ENCODE measurements at regions not wholly inside any gene's neighbourhood (a gene's known extent, or its start where the extent isn't known, plus 50 kb on each side); places are given as distances from the start of the nearest gene placed in this dataset.
"Not testable (repeated sequence)": the region's sequence is repeated elsewhere in the genome, so short reads cannot be mapped to it uniquely, and the experiment has no call there.

GRCh38 chr7:114153700-114154099 is 234.9 kb upstream of the PPP1R3A start:
- H3K4me3 ChIP-seq (replicated peaks in 1 of 2; ENCODE audit: low read depth in 2 of 2, low read length in 2 of 2): no peak overlapping the region
- TF ChIP-seq, protein P1, sequence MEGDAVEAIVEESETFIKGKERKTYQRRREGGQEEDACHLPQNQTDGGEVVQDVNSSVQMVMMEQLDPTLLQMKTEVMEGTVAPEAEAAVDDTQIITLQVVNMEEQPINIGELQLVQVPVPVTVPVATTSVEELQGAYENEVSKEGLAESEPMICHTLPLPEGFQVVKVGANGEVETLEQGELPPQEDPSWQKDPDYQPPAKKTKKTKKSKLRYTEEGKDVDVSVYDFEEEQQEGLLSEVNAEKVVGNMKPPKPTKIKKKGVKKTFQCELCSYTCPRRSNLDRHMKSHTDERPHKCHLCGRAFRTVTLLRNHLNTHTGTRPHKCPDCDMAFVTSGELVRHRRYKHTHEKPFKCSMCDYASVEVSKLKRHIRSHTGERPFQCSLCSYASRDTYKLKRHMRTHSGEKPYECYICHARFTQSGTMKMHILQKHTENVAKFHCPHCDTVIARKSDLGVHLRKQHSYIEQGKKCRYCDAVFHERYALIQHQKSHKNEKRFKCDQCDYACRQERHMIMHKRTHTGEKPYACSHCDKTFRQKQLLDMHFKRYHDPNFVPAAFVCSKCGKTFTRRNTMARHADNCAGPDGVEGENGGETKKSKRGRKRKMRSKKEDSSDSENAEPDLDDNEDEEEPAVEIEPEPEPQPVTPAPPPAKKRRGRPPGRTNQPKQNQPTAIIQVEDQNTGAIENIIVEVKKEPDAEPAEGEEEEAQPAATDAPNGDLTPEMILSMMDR (IDR thresholded peaks at IDR 0.05; ENCODE audit: low read depth, low read length): no peak

GRCh38 chr7:114152314-114152938 is 233.6 kb upstream of the PPP1R3A start:
- no peak overlapping the region for H3K4me3 ChIP-seq (replicated peaks in 1 of 2; ENCODE audit: low read depth in 2 of 2, low read length in 2 of 2)
- no peak for DNase-seq (ENCODE audit: low read depth in 2 of 2)
- TF ChIP-seq, protein P1 (IDR thresholded peaks at IDR 0.05; ENCODE audit: low read depth, low read length): no peak

More at GRCh38 chr7:114153700-114154099, 234.9 kb upstream of the PPP1R3A start:
- DNase-seq (ENCODE audit: low read depth in 2 of 2): no peak

DNA sequence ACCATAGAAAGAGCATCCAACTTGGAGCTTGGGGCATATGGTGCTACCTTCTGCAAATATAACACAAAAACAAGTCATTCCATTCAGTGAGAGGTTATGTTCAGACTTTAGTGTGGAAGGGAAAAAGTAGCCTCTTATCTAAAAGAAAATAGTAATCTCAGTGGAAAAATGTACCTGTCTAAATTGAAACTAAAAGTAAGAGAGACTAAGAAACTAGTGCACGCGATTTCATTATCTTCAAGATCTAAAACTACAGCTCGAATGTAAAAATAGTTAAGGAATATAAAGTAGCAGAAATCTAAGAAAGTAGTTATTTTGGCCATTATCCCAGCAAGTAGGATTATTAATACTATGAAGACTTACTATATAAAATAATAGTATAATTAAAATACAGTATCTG is 233.0 kb upstream of the PPP1R3A start:
- DNase-seq (ENCODE audit: low read depth in 2 of 2): no peak
- no peak overlapping the region for H3K4me3 ChIP-seq (replicated peaks in 1 of 2; ENCODE audit: low read depth in 2 of 2, low read length in 2 of 2)
- TF ChIP-seq, protein P1 (IDR thresholded peaks at IDR 0.05; ENCODE audit: low read depth, low read length): no peak

GRCh38 chr7:114150689-114151088 is 231.9 kb upstream of the PPP1R3A start:
- TF ChIP-seq, protein P1 (IDR thresholded peaks at IDR 0.05; ENCODE audit: low read depth, low read length): no peak
- no peak for DNase-seq (ENCODE audit: low read depth in 2 of 2)
- no peak overlapping the region for H3K4me3 ChIP-seq (replicated peaks in 1 of 2; ENCODE audit: low read depth in 2 of 2, low read length in 2 of 2)

- no peak for DNase-seq (ENCODE audit: low read depth in 2 of 2)
- H3K4me3 ChIP-seq (replicated peaks in 1 of 2; ENCODE audit: low read depth in 2 of 2, low read length in 2 of 2): no peak overlapping the region
- TF ChIP-seq, protein P1 (IDR thresholded peaks at IDR 0.05; ENCODE audit: low read depth, low read length): no peak
Measured at GRCh38 chr7:114148779-114149178, 230.0 kb upstream of the PPP1R3A start.

GRCh38 chr7:114141415-114141814 is 222.6 kb upstream of the PPP1R3A start:
- TF ChIP-seq, protein P1 (IDR thresholded peaks at IDR 0.05; ENCODE audit: low read depth, low read length): no peak
- no peak for DNase-seq (ENCODE audit: low read depth in 2 of 2)
- no peak overlapping the region for H3K4me3 ChIP-seq (replicated peaks in 1 of 2; ENCODE audit: low read depth in 2 of 2, low read length in 2 of 2)

DNA sequence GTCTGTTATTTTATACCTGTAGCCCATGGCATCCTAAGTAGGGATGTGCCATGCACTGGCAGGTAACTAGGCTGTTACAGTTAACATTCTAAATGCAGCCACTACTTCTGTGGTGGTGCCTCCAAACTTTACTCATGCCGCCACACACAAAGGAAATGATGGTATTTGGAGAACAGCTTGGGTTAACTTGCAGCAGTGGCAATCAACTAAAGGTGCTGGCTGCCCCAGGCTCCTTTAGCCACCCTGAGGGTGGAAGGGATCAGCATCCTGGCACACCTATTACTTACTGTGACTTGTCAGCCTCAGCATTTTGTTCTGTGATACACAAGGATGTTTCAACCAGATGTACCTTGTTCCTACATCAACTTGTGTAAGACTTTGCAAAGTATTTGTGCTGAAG is 221.8 kb upstream of the PPP1R3A start:
- TF ChIP-seq, protein P1 (IDR thresholded peaks at IDR 0.05; ENCODE audit: low read depth, low read length): no peak
- H3K4me3 ChIP-seq (replicated peaks in 1 of 2; ENCODE audit: low read depth in 2 of 2, low read length in 2 of 2): no peak overlapping the region
- no peak for DNase-seq (ENCODE audit: low read depth in 2 of 2)

- DNase-seq (ENCODE audit: low read depth in 2 of 2); H3K4me3 ChIP-seq (replicated peaks in 1 of 2; ENCODE audit: low read depth in 2 of 2, low read length in 2 of 2): not testable (repeated sequence)
Measured at GRCh38 chr7:114139690-114140089, 220.9 kb upstream of the PPP1R3A start.
